ENCODE measurements at regions not wholly inside any gene's neighbourhood (a gene's known extent, or its start where the extent isn't known, plus 50 kb on each side); places are given as distances from the start of the nearest gene placed in this dataset.

- no peaks in the 10 kb centered on the region for H3K36me3 ChIP-seq (ENCODE audit: control insufficient read depth in 2 of 3, insufficient read depth in 3 of 3, low read length in 3 of 3)
- no peaks in the 10 kb centered on the region for H3K4me1 ChIP-seq (ENCODE audit: control insufficient read depth in 2 of 3, insufficient read depth in 2 of 3, low read depth in 1 of 3, low read length in 3 of 3)
- no peak overlapping the region for H3K9ac ChIP-seq (ENCODE audit: low read length in 3 of 3)
- no peak for FAIRE-seq
- DNase-seq: no peak
- no peaks in the 10 kb centered on the region for H3K27me3 ChIP-seq (ENCODE audit: control insufficient read depth, insufficient read depth, low read length)
- no peak for TF ChIP-seq CTCF (IDR thresholded peaks at IDR 0.05; ENCODE audit: borderline replicate concordance, extremely low read depth, insufficient read depth)
- intact Hi-C loops (cut with DNase I): no loop called here
- H3K4me3 ChIP-seq (ENCODE audit: low read length in 3 of 3): no peak overlapping the region
- no peaks in the 10 kb centered on the region for H3K9me3 ChIP-seq (ENCODE audit: control insufficient read depth in 2 of 3, insufficient read depth in 1 of 3, low read length in 3 of 3)
- no peak overlapping the region for H3K27ac ChIP-seq (ENCODE audit: low read depth in 2 of 2, low read length in 2 of 2)
Measured at GRCh38 chr4:31687717-31688342, 967.7 kb downstream of the PCDH7 start.

GRCh38 chr4:31692399-31692940, 972.3 kb downstream of the PCDH7 start:
- intact Hi-C loops (cut with DNase I): no loop called here
- no peaks in the 10 kb centered on the region for H3K27me3 ChIP-seq (ENCODE audit: control insufficient read depth, insufficient read depth, low read length)
- no peaks in the 10 kb centered on the region for H3K9me3 ChIP-seq (ENCODE audit: control insufficient read depth in 2 of 3, insufficient read depth in 1 of 3, low read length in 3 of 3)
- no peak for FAIRE-seq
- H3K4me3 ChIP-seq (ENCODE audit: low read length in 3 of 3): no peak overlapping the region
- no peak for TF ChIP-seq CTCF (IDR thresholded peaks at IDR 0.05; ENCODE audit: borderline replicate concordance, extremely low read depth, insufficient read depth)
- no peaks in the 10 kb centered on the region for H3K36me3 ChIP-seq (ENCODE audit: control insufficient read depth in 2 of 3, insufficient read depth in 3 of 3, low read length in 3 of 3)
- H3K4me1 ChIP-seq (ENCODE audit: control insufficient read depth in 2 of 3, insufficient read depth in 2 of 3, low read depth in 1 of 3, low read length in 3 of 3): no peaks in the 10 kb centered on the region
- no peak overlapping the region for H3K27ac ChIP-seq (ENCODE audit: low read depth in 2 of 2, low read length in 2 of 2)
- DNase-seq: no peak
- H3K9ac ChIP-seq (ENCODE audit: low read length in 3 of 3): no peak overlapping the region

- TF ChIP-seq CTCF (IDR thresholded peaks at IDR 0.05; ENCODE audit: borderline replicate concordance, extremely low read depth, insufficient read depth): no peak
- no peak overlapping the region for H3K9ac ChIP-seq (ENCODE audit: low read length in 3 of 3)
- intact Hi-C loops (cut with DNase I): no loop called here
- no peaks in the 10 kb centered on the region for H3K36me3 ChIP-seq (ENCODE audit: control insufficient read depth in 2 of 3, insufficient read depth in 3 of 3, low read length in 3 of 3)
- no peaks in the 10 kb centered on the region for H3K27me3 ChIP-seq (ENCODE audit: control insufficient read depth, insufficient read depth, low read length)
- no peak for FAIRE-seq
- DNase-seq: no peak
- H3K9me3 ChIP-seq (ENCODE audit: control insufficient read depth in 2 of 3, insufficient read depth in 1 of 3, low read length in 3 of 3): no peaks in the 10 kb centered on the region
- no peaks in the 10 kb centered on the region for H3K4me1 ChIP-seq (ENCODE audit: control insufficient read depth in 2 of 3, insufficient read depth in 2 of 3, low read depth in 1 of 3, low read length in 3 of 3)
- H3K4me3 ChIP-seq (ENCODE audit: low read length in 3 of 3): no peak overlapping the region
- H3K27ac ChIP-seq (ENCODE audit: low read depth in 2 of 2, low read length in 2 of 2): no peak overlapping the region
Measured at GRCh38 chr4:31701256-31701655, 981.1 kb downstream of the PCDH7 start.

GRCh38 chr4:31702326-31702725, 982.2 kb downstream of the PCDH7 start:
- FAIRE-seq (no peak), DNase-seq (no peak)
- Histone ChIP-seq H3K36me3 (ENCODE audit: control insufficient read depth in 2 of 3, insufficient read depth in 3 of 3, low read length in 3 of 3) (no peaks in the 10 kb centered on the region), H3K9me3 (ENCODE audit: control insufficient read depth in 2 of 3, insufficient read depth in 1 of 3, low read length in 3 of 3) (no peaks in the 10 kb centered on the region), H3K4me1 (ENCODE audit: control insufficient read depth in 2 of 3, insufficient read depth in 2 of 3, low read depth in 1 of 3, low read length in 3 of 3) (no peaks in the 10 kb centered on the region), H3K27me3 (ENCODE audit: control insufficient read depth, insufficient read depth, low read length) (no peaks in the 10 kb centered on the region), H3K27ac (ENCODE audit: low read depth in 2 of 2, low read length in 2 of 2) (no peak overlapping the region), H3K4me3 (ENCODE audit: low read length in 3 of 3) (no peak overlapping the region), H3K9ac (ENCODE audit: low read length in 3 of 3) (no peak overlapping the region)
- intact Hi-C loops (cut with DNase I): no loop called here
- no peak for TF ChIP-seq CTCF (IDR thresholded peaks at IDR 0.05; ENCODE audit: borderline replicate concordance, extremely low read depth, insufficient read depth)

Data from kidney (tissue), 13 donors.